ENCODE measurements at regions not wholly inside any gene's neighbourhood (a gene's known extent, or its start where the extent isn't known, plus 50 kb on each side); places are given as distances from the start of the nearest gene placed in this dataset.
A peak's percentile ranks its signal among the peaks of the same experiment; 100 is the strongest.

- DNase-seq (ENCODE audit: low spot score): peak; percentile 75
Observed at GRCh38 chr7:155201325-155202087, 96.2 kb upstream of the INSIG1 start.

GRCh38 chr7:155202106-155202871 lies 95.4 kb upstream of the INSIG1 start:
- peak; percentile 81 for DNase-seq (ENCODE audit: low spot score)

- DNase-seq (ENCODE audit: low spot score): peak; percentile 85
Observed at GRCh38 chr7:155203059-155203881, 94.4 kb upstream of the INSIG1 start.

GRCh38 chr7:155203882-155204691 lies 93.6 kb upstream of the INSIG1 start:
- DNase-seq (ENCODE audit: low spot score): peak; percentile 87

- peak; percentile 81 for DNase-seq (ENCODE audit: low spot score)
Observed at GRCh38 chr7:155204744-155205367, 92.8 kb upstream of the INSIG1 start.

GRCh38 chr7:155205368-155206317 lies 92.0 kb upstream of the INSIG1 start:
- peak; percentile 95 for DNase-seq (ENCODE audit: low spot score)

GRCh38 chr7:155206318-155207020 lies 91.2 kb upstream of the INSIG1 start:
- DNase-seq (ENCODE audit: low spot score): no peak

- peak; percentile 30 for DNase-seq (ENCODE audit: low spot score)
Observed at GRCh38 chr7:155207326-155208002, 90.2 kb upstream of the INSIG1 start.

- DNase-seq (ENCODE audit: low spot score): peak; percentile 9
Observed at GRCh38 chr7:155208681-155209477, 88.8 kb upstream of the INSIG1 start.

- no peak for DNase-seq (ENCODE audit: low spot score)
Observed at GRCh38 chr7:155209478-155210319, 88.0 kb upstream of the INSIG1 start.

- no peak for DNase-seq (ENCODE audit: low spot score)
Observed at GRCh38 chr7:155210356-155210755, 87.3 kb upstream of the INSIG1 start.

GRCh38 chr7:155211173-155211572 lies 86.5 kb upstream of the INSIG1 start:
- no peak for DNase-seq (ENCODE audit: low spot score)

- DNase-seq (ENCODE audit: low spot score): no peak
Observed at GRCh38 chr7:155211761-155212160, 85.9 kb upstream of the INSIG1 start.

GRCh38 chr7:155212301-155213015 lies 85.2 kb upstream of the INSIG1 start:
- no peak for DNase-seq (ENCODE audit: low spot score)

GRCh38 chr7:155213385-155213784 lies 84.3 kb upstream of the INSIG1 start:
- no peak for DNase-seq (ENCODE audit: low spot score)

All from mesenteric fat pad (tissue), 1 donor.